ENCODE measurements at regions not wholly inside any gene's neighbourhood (a gene's known extent, or its start where the extent isn't known, plus 50 kb on each side); places are given as distances from the start of the nearest gene placed in this dataset.

DNA sequence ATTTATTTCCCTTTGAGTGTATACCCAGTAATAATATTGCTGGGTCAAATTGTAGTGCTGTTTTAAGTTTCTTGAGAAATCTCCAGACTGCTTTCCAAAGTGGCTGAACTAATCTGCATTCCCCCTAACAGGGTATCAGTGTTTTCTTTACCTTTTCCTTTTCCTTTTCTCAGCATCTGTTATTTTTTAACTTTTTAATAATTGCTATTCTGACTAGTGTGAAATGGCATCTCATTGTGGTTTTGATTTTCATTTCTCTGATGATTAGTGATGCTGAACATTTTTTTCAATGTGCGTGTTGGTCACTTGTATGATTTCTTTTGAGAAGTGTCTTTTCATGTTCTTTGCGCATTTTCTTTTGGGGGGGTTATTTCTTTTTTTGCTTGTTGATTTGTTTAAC, 374.9 kb upstream of the BRINP3 start:
- no peaks in the 10 kb centered on the region for H3K4me1 ChIP-seq (replicated peaks in 1 of 2; ENCODE audit: control insufficient read depth in 2 of 2, insufficient read depth in 2 of 2, low read length in 2 of 2)
- ChIA-PET POLR2A (no interaction called here), CTCF (ENCODE audit: low intra/inter-chr PET ratio) (no interaction called here)
- H4K20me1 ChIP-seq (replicated peaks; ENCODE audit: control insufficient read depth, insufficient read depth, low read length) = no peaks in the 10 kb centered on the region
- WGBS (ENCODE audit: insufficient coverage, low coverage, missing lambda C conversion rate) = 0% methylated on average over 2 of the region's 2 CpGs
- no peak overlapping the region for H3K27ac ChIP-seq (ENCODE audit: extremely low read depth, low read depth, low read length)
- no peak for ATAC-seq
- no peaks in the 10 kb centered on the region for H3K9me3 ChIP-seq (replicated peaks; ENCODE audit: control insufficient read depth, insufficient read depth, low read depth, low read length)
- no peaks in the 10 kb centered on the region for H3K9me1 ChIP-seq (ENCODE audit: control insufficient read depth, insufficient read depth, low read length)
- no peaks in the 10 kb centered on the region for H3K27me3 ChIP-seq (ENCODE audit: control insufficient read depth in 2 of 2, insufficient read depth in 2 of 2, low read length in 2 of 2)
- no peak overlapping the region for H3K9ac ChIP-seq (ENCODE audit: insufficient read depth in 1 of 2, low read depth in 2 of 2, low read length in 2 of 2)
- TF ChIP-seq ZBTB2 (IDR thresholded peaks at IDR 0.05) = no peak
- TF ChIP-seq ETV1 (tag; conservative IDR thresholded peaks at IDR 0.05; ENCODE audit: low read depth) = no peak
- no peak for TF ChIP-seq NFIC (IDR thresholded peaks at IDR 0.05)
- TF ChIP-seq ZNF57 (CRISPR knock-in tag; IDR thresholded peaks at IDR 0.05) = no peak
- TF ChIP-seq PPARD (CRISPR knock-in tag; IDR thresholded peaks at IDR 0.05) = no peak
- no peak for TF ChIP-seq SMC3 (conservative IDR thresholded peaks at IDR 0.05; ENCODE audit: insufficient read depth, low read depth, low read length)
- no peak for TF ChIP-seq TRIM28 (IDR thresholded peaks at IDR 0.05)
- no peak for TF ChIP-seq TCFL5 (CRISPR knock-in tag; conservative IDR thresholded peaks at IDR 0.05)
- no peak overlapping the region for H3K4me3 ChIP-seq
- in situ Hi-C loops (cut with MboI) = no loop called here
- H3K36me3 ChIP-seq (ENCODE audit: control insufficient read depth, insufficient read depth, low read length) = no peaks in the 10 kb centered on the region
- BruUV-seq (replicated peaks) = no TSS peak
- DNase-seq (ENCODE audit: extremely low read depth in 1 of 4, low spot score in 3 of 4) = no peak
- intact Hi-C loops (cut with micrococcal nuclease) = no loop called here
- no peak overlapping the region for H3K4me2 ChIP-seq (ENCODE audit: insufficient read depth, low read length)
- H3K79me2 ChIP-seq (ENCODE audit: control insufficient read depth, insufficient read depth, low read length) = no peaks in the 10 kb centered on the region
- FAIRE-seq = no peak
- no peak overlapping the region for H2AFZ ChIP-seq (ENCODE audit: low read depth, low read length)
